HG03432 (cell line): ENCODE measurements at regions not wholly inside any gene's neighbourhood (a gene's known extent, or its start where the extent isn't known, plus 50 kb on each side); places are given as distances from the start of the nearest gene placed in this dataset.

ENCODE experiments used
- ATAC-seq: cut with Tn5 transposase; IDR thresholded peaks from one replicate; pipeline ENCODE4 v1.9.1; 2021; ENCODE audit warnings: mild to moderate bottlenecking, moderate library complexity; ENCODE audit not compliant: unreplicated experiment

DNA sequence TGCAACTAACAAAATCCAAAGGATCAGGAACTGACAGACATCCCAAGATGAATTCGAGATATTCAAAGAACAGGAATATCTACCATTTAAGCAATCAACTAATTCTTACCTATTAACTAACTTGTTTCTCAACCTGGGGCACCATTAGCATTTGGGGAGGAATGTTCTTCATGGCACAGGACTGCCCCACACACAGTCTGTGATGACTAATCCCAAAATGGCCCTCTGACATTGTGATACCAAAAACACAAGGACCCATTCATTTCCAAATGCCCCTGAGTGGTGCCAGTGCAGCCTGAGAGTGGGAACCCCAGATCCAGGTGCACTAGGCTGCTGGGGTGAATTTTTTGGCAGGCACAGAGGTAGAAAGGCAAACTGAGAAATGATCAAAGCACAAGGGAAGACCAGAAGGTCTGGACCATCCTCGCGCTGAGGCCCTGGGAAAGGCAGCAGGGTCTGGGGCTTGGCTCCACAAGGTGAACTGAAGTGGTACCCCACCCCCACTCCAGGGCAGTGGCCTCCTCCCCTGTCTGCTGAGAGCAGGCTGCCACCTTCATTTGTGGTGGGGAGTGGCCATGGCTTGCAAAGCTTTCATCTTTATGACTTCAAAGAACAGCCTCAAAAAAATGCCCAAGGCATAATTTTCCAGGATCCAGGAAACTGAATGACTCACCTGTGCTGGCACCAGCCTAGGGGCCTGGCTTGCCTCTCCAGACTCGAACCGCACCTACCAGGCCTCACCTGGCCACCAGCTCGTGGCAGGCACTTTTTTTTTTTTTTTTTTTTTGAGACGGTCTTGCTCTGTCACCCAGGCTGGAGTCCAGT is 122.4 kb downstream of the BCOR start:
- ATAC-seq: no peak

DNA sequence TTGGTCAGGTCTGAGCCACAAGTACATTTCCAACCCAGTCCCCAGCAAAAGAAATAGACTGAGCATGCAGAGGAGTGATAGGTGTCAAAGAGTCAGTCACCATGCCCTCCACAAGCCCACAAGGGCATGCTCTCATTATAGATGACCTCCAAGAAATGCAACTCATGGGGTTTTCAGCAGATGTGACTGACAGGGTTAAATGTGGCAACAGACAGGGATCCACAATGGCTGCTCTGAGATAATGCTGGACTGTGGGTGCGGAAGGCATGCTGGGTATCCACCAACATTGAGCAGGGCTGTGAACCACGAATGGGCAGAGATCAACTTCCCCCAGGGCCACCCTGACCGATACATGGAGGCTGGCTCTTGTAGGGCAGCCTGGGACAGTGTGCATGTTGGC is 115.8 kb downstream of the BCOR start:
- no peak for ATAC-seq

GRCh38 chrX:39982948-39983347 is 114.8 kb downstream of the BCOR start:
- ATAC-seq: no peak

GRCh38 chrX:39983715-39984114 is 114.0 kb downstream of the BCOR start:
- no peak for ATAC-seq

- ATAC-seq: no peak
These were observed 113.4 kb downstream of the BCOR start for GRCh38 chrX:39984191-39984956.

- ATAC-seq: no peak
These were observed 112.7 kb downstream of the BCOR start for GRCh38 chrX:39985071-39985470.

DNA sequence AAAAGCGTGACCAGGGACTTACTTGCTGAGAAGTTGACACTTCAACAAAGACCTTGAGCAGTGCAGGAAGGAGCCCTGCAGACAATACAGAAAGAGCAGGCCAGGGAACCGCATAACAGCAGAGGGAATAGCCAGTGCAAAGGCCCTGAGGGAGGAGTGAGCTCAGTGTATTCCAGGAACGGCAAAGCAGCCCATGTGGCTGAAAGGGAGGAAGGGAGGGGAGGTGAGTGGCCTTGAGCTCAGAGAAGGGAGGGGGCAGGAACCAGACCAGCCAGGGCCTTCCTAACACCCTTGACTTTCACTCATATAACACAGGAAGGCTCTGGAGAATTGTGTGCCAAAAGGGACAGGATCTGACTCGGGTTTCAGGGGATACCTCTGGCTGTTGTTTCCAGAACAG is 112.2 kb downstream of the BCOR start:
- no peak for ATAC-seq

GRCh38 chrX:39988496-39988895 is 109.3 kb downstream of the BCOR start:
- ATAC-seq: no peak

- ATAC-seq: no peak
These were observed 107.4 kb downstream of the BCOR start for GRCh38 chrX:39990388-39990787.

GRCh38 chrX:39992300-39992699 is 105.5 kb downstream of the BCOR start:
- ATAC-seq: no peak

DNA sequence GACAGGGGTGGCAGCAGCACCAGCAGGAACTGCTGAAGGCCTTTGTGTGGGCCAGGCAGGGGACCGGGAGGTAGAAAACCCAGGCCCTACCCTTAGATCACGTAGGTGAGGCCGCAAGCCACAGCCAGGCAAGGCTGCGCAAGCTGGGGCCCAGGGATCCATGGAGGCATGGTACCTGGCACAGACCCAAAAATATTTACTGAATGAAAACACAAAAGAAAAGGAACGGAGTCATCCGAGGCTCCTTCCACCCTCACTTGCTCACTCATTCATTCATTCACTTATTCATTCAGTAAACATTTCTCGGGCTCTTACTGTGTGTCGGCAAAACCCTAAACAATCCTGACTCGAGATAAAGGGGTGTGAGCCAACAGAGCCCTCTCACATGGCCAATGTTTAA is 102.3 kb downstream of the BCOR start:
- no peak for ATAC-seq

DNA sequence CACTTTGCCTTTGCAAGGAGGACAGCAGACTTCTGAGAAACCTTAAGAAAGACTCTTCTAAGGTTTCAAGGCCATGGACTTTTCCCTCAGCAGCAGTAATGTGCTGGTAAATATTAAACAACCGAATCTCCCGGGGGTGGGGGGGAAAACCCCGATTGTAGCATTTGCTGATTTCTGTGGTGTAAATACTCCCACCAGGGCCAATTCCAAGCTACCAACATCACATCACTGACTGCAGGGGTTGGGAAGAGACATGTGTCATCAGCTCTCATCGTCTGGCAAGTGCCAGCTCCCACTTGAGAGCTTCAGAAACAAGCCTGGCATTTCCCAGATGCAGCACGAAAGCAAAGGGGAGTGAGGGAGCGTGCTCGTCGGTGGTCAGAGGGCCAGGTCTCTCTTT is 101.2 kb downstream of the BCOR start:
- no peak for ATAC-seq

DNA sequence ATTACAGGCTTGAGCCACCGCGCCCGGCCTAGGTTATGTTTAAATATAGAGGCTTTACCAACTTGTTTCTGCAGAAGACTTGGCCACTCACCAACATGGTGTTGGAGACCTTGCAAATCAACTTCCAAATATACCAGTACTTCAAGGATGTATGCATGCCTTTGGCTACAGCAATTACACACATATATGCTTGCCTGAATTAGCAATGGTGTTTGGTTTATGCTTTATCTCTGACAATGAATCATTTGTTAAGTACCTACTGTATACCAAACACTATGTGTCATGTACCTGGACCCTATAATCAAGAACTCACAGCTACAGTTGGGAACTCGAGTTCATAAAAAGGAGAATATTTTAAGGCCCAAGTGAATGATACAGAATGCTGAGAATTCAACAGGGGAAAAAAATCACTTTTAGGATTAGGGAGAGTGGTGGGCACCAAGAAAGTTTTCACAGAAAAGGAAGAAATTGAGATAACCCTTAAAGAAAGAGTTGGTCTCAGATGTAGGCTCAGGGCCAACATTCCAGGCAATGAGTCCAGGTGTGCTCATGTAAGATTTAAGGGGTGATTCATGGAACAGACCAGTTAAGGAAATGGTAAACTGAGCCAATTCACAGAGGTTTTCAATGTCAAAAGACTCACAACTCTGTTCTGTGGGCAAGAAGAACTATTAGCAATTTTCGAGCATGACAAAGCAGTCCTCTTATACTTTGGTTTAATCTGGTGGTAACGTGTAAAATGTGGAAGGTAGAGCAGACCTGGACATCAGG is 98.9 kb downstream of the BCOR start:
- ATAC-seq: no peak
